ENCODE measurements at regions not wholly inside any gene's neighbourhood (a gene's known extent, or its start where the extent isn't known, plus 50 kb on each side); places are given as distances from the start of the nearest gene placed in this dataset.
A peak's percentile ranks its signal among the peaks of the same experiment; 100 is the strongest.

- peak; percentile 51 for DNase-seq
These were observed 308.6 kb upstream of the GIMD1 start for GRCh38 chr4:106677213-106677612.

DNA sequence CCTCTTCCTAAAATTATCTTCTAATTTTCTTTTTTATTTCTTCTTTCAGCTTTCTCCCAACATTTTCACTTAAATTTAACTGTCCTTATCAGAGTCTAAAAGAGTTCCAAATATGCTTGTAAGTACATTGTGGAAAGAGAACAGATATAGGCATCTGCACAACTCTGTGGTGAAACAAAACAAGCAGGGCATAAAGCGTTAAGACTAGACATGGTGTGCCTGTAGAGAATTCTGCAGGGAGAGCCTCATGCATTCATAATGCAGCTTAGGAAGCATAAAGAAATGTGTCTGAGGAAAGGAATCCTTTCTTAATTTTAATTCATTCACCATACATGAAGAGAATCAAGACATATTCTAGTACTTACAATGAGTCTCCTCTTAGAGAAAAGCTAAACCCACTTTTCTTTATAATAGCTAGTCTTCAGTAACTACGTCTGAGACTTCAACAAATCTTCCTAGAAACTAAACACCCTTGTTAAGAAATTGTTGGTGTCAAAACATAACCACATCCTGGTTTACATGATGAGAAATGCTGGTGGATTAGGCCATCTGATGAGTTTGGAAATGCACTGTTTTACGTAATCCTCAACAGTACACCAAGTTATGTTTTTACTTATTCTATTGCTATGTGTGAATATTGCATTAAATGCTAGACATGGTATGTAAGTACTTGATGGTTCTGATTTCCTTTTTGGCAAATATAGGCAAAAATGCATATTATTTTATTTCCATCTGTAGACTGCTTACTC is 307.8 kb upstream of the GIMD1 start:
- DNase-seq = no peak

DNA sequence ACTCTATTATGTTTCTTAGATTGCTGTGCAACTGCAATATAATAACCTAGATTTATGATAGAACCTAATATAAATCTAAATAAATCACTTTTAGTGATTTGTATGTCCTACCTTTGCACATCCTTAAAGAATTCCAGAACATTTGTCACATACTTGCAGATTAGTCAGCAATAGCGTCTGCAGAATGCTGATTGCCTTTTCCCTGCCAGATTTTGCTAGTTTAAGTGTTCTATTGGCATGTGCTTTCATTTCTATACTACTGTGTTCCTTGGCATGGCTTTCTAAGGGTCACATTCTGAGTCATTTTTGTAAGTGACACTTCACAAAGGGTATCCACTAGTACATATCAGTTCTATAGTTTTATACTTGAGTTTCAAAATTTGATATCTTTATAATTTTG is 303.1 kb upstream of the GIMD1 start:
- DNase-seq = no peak

DNA sequence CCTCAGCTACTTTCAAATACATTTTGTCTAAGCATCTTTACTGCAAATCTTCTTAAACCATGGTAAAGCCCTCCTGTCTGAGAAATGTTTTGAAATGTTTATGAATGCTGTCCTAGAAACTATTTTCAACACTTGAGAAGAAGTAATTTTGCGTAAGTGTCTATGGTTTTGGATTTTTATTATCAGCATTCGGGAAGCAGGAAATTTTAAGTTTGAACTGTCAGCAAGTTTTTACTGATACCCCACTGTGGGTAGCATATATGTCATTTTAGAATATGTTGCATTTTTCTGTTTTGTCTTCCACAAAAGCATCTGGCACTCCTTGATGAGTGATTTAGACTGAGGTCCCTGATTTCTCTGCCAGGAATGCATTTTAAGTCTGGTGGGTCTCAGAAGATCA is 302.4 kb upstream of the GIMD1 start:
- DNase-seq = no peak

- no peak for DNase-seq
These were observed 290.8 kb upstream of the GIMD1 start for GRCh38 chr4:106659371-106659770.

DNA sequence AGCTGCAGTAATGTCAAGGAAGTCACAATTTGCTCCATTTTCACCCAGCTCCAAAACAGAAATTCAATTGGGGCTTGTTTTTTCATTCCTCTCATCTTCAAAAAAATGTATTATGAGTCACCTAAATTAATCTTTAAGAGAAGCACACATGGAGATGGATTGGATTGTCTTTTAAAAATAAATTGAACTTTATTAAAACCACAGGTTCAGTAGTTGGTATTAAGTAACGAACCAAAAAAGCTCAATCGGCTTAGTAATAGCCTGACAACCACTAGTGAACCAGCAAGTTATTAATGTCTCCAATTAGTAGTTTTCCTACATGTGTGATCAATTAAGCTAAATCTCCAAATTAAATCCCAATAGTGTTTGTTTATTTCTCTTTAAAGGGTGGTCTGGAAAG is 283.5 kb upstream of the GIMD1 start:
- no peak for DNase-seq

DNA sequence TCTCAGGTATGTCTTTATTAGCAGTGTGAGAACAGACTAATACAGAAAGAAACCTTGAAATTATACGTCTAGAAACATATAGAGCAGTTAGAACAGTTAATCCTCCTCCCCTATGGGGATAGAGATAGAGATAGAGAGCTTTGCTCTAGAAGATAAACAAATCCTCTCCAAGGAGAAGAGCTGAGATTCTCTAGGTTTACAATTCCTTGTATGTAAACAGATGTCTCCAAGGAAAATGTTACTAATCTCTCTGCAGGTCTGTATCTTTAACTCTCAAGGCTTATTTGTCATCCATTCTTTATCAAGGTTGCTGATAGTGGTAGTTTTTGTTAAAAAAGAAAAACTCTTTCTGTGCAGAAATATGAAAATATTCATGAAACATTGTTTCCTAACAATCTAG is 282.1 kb upstream of the GIMD1 start:
- no peak for DNase-seq

DNA sequence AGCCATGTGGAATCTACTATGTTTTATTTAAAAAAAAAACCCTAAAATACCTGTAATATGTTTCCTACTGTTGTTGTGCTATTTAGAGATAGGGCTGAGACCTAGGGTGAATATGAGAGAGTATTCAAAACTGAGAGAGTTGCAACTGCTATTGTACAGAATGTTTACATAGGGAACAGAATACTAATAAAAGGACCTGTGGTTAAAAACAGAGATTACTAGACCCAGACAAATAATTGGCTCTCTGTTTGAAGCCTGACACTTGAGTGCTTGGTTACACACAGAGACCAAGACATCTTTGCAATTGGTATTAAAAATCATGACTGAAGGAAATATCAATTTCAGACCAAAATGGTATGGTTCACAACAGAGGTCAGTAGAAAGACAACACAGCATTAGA is 278.9 kb upstream of the GIMD1 start:
- DNase-seq = no peak

DNA sequence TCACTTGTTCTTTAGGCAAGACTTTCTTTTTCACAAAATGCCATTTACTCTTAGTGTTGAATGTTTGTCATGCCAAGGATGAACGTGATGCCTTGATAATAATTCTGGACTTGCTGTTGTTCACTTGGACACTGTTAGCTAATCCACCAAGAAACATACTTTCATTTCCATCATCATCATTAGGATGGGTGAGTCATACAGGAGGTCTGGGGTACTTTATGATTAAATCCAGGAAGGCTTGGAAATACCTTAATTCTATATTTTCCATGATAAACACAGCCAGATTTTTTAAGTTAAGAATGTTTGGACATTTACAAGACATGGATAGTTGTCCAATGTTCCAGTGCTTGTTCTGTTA is 260.7 kb upstream of the GIMD1 start:
- no peak for DNase-seq

DNA sequence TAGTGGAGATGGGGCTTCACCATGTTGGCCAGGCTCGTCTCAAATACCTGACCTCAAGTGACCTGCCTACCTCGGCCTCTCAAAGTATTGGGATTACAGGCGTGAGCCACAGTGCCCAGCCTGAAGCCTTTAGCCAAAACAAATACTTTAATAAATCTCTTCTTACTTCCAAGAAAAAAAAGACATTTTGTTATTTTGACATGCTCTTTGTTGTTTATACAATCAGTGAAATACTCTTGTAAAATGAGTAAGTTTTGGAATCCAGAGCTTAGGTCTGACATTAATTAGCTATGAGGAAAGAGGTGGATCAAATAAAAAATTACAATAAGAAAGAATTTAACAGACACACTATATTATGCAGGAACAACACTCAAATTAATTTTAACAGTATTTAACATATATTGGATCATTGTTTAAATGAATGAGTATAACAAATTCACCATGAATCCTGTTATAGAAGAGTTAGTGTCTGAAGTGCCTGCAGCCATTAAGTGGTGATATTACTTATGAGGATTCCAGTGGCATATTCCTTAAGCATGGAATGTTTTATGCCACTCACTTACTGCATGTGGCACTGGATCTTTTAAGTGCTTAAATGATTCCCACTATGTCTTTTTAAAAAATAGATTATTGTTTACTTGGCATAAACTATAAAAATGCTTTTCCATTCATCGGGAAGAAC is 260.1 kb upstream of the GIMD1 start:
- no peak for DNase-seq

- no peak for DNase-seq
These were observed 258.5 kb upstream of the GIMD1 start for GRCh38 chr4:106627051-106627450.

- DNase-seq = no peak
These were observed 256.1 kb upstream of the GIMD1 start for GRCh38 chr4:106624671-106625070.

DNA sequence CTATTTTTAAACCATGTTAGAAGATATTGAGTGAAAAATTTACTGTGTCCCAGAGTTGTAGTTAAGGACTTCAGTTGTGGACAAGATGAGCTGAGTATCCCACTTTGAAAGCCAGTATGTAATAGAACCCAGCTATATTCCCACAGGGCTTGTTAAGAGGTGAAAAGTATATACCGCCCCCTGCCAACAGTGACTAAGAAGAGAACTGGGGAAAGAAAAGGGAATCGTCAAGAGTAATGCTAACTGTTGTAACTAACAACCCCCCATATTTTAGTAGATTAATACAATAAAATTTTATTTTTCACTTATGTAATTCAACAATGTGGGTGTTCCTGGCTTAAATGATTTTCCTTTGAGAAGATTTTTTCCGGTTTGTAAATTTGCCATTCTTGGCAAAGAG is 250.4 kb upstream of the GIMD1 start:
- DNase-seq = no peak

DNA sequence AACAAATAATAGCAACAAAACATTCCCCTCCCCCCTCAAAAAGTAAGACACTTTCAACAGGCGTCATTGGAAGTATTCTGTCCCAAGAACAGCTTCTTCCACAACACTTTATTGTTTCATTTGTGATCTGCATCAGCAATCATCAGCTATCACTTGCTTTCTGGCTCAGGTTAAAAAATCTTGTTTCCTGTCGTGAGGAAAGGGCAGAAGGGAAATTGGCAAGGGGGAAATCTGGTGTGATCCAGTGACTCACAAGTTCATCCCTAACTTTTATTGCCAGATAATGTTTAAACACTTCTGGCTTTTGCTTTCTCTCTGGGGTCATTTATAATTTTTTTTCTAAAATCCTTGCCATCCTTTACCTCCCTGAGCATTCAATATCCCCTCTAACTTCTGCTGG is 247.4 kb upstream of the GIMD1 start:
- no peak for DNase-seq

DNA sequence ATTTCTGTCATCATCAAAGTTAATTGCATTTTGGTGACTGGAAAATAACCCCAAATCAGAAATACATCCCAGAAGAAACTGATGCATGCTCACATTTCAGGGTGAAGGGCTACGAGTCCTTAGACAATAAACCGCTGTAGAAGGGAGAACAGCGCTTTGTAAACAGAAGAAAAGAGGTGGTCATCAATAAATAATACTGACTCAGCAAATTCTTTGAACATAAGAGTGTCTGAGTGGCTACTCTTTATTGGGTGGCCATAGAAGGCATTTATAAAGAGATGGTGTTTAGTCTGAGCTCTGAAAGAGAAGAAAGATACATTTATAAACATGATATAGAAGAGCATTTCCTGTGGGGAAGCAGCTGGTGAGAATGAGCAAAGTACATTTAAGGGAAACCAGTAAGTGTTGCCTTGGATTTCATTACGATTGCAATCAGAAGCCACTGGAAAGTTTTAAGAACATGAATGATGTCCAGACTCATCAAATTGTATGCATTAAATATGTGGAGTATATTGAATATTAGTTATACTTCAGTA is 246.9 kb upstream of the GIMD1 start:
- DNase-seq = no peak

GRCh38 chr4:106614441-106614840 is 245.9 kb upstream of the GIMD1 start:
- peak; percentile 51 for DNase-seq

DNA sequence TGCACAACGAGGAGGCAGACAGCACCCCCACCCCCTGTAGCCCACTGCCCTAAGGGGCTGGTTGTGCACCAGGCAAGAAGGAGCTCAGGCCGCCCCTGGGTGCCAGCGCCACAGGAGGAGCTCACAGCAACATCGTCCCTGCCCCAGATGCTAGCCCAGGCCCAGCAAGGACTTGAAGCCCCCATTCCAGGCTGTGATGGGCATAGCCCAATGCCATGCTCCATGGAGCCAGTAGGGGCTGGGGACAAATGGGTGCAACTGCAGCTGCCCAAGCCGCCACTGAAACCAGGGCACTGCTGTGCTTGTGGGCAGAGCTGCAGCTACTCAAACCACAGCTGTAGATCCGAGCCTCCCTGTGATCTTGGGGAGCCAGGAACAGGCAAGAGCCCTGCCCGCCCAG is 241.3 kb upstream of the GIMD1 start:
- DNase-seq = no peak

- no peak for DNase-seq
These were observed 239.0 kb upstream of the GIMD1 start for GRCh38 chr4:106607558-106607957.

GRCh38 chr4:106604319-106605051 is 235.9 kb upstream of the GIMD1 start:
- DNase-seq = no peak

GRCh38 chr4:106603471-106603870 is 234.9 kb upstream of the GIMD1 start:
- DNase-seq = no peak

- DNase-seq = peak; percentile 83
These were observed 234.1 kb upstream of the GIMD1 start for GRCh38 chr4:106602711-106603110.

DNA sequence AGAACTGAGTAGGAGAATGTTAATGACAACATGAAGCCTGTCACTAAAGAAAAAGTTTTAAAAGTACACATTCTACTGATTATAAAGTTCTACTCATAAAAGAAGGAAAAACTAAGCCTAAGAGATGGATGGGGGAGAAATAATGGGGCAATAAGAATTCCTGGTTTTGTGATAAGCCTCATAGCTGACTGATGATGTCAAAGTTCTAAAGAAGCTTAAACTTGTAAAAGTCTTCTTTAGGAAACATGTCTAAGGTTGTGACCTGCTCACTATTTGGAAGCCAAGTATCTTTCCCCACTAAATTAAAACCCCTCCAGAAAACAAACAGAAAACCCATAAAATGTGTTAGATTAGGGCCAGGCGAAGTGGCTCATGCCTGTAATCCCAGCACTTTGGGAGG is 232.9 kb upstream of the GIMD1 start:
- no peak for DNase-seq

DNA sequence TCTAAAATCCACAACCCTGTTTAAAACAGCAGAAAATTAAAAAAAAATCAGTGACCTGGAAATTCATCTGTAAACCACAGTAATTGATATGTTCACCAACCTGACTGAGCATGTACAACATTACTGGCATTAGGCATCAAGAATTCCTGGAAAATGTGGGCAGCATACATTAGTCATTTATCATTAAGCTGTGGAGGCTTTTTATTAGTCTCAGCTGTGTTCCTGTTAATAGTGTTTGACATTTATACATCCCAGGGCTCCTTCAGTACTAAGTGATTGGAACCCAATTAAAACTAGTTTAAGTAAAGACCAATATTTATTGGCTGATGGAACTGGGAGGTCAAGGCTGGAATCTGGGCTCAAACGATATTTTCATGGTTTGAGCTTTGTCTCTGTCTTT is 227.3 kb upstream of the GIMD1 start:
- no peak for DNase-seq

All from muscle of arm (tissue), 1 donor.